ENCODE measurements at regions not wholly inside any gene's neighbourhood (a gene's known extent, or its start where the extent isn't known, plus 50 kb on each side); places are given as distances from the start of the nearest gene placed in this dataset.

DNA sequence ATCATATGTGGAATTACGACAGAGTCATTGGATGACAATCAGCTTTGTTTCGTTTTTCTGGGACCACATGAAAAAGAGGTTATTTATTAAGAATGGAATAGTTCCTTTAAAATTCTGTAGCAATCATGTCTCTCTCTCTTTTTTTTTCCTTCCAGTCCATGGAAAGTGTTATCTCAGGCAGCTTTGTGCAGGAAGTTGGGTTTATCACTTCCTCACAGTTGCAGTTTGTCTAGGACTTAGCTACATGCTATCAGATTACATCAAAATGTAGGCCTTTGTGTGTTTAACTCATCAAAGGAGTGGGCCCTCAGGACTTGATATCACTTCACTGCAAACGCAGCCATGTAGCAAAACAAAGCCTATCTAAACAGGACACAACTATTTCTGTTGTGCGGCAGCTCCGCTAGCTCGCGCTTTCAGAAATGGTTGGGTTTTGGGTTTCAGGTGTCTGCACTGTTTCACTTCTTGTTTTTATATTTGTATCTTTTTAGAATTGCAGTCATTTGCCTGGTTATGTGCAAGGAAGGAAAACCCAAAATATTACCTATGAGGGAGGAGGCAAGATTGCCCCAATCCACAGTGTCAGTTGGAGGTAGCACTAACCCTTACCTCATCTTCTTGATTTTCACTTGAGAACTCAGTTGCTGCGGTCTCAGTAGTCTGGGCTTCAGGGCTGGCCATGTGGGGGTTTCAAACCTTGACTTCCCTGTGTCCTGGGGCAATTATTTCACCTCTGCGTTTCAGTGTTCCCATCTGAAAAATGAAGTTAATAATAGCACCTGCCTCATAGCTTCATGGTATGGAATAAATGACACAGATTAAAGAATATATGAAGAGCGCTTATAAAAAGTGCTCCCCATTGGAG, 66.7 kb downstream of the HHEX start (continued):
- TF ChIP-seq POLR2AphosphoS5 (IDR thresholded peaks at IDR 0.05; ENCODE audit: control insufficient read depth, insufficient read depth, low read depth, low read length) (peak; percentile 96), ZBTB8A (IDR thresholded peaks at IDR 0.05; ENCODE audit: partially characterized antibody) (no peak), RFX1 (IDR thresholded peaks at IDR 0.05) (no peak), SRSF1 (IDR thresholded peaks at IDR 0.05; ENCODE audit: low read depth, low read length) (no peak), FUS (optimal IDR thresholded peaks at IDR 0.05; ENCODE audit: low read depth, low read length) (no peak), SNRNP70 (optimal IDR thresholded peaks at IDR 0.05; ENCODE audit: low read depth, low read length) (no peak), CREB1 (IDR thresholded peaks at IDR 0.05) (peak; percentile 80), CREB1 (CRISPR knock-in tag; IDR thresholded peaks at IDR 0.05) (no peak), ZNF584 (CRISPR knock-in tag; IDR thresholded peaks at IDR 0.05; ENCODE audit: low read depth) (peak; percentile 79), MCM7 (IDR thresholded peaks at IDR 0.05) (no peak), CHD4 (IDR thresholded peaks at IDR 0.05; ENCODE audit: insufficient read depth, insufficient replicate concordance, low read depth, low read length, poor library complexity, severe bottlenecking) (no peak), ETV5 (CRISPR knock-in tag; IDR thresholded peaks at IDR 0.05; ENCODE audit: low read depth) (peak; percentile 91), ETV1 (tag; conservative IDR thresholded peaks at IDR 0.05; ENCODE audit: low read depth) (peak; percentile 99), CBX3 (IDR thresholded peaks at IDR 0.05; ENCODE audit: borderline replicate concordance in 1 of 2, low read length in 2 of 2) (peak in 1 of 2 experiments; percentile 82; a peak in 2 of 3 replicates), PHTF2 (CRISPR knock-in tag; IDR thresholded peaks at IDR 0.05) (no peak), NFRKB (IDR thresholded peaks at IDR 0.05; ENCODE audit: low read depth) (peak; percentile 80; the same call in 1 of the 2 replicates), RUNX1 (IDR thresholded peaks at IDR 0.05; ENCODE audit: low read depth) (peak; percentile 75)
- TF ChIP-seq, protein P1, sequence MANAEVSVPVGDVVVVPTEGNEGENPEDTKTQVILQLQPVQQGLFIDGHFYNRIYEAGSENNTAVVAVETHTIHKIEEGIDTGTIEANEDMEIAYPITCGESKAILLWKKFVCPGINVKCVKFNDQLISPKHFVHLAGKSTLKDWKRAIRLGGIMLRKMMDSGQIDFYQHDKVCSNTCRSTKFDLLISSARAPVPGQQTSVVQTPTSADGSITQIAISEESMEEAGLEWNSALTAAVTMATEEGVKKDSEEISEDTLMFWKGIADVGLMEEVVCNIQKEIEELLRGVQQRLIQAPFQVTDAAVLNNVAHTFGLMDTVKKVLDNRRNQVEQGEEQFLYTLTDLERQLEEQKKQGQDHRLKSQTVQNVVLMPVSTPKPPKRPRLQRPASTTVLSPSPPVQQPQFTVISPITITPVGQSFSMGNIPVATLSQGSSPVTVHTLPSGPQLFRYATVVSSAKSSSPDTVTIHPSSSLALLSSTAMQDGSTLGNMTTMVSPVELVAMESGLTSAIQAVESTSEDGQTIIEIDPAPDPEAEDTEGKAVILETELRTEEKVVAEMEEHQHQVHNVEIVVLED (CRISPR knock-in tag; IDR thresholded peaks at IDR 0.05) = no peak
- TF ChIP-seq, protein P2, sequence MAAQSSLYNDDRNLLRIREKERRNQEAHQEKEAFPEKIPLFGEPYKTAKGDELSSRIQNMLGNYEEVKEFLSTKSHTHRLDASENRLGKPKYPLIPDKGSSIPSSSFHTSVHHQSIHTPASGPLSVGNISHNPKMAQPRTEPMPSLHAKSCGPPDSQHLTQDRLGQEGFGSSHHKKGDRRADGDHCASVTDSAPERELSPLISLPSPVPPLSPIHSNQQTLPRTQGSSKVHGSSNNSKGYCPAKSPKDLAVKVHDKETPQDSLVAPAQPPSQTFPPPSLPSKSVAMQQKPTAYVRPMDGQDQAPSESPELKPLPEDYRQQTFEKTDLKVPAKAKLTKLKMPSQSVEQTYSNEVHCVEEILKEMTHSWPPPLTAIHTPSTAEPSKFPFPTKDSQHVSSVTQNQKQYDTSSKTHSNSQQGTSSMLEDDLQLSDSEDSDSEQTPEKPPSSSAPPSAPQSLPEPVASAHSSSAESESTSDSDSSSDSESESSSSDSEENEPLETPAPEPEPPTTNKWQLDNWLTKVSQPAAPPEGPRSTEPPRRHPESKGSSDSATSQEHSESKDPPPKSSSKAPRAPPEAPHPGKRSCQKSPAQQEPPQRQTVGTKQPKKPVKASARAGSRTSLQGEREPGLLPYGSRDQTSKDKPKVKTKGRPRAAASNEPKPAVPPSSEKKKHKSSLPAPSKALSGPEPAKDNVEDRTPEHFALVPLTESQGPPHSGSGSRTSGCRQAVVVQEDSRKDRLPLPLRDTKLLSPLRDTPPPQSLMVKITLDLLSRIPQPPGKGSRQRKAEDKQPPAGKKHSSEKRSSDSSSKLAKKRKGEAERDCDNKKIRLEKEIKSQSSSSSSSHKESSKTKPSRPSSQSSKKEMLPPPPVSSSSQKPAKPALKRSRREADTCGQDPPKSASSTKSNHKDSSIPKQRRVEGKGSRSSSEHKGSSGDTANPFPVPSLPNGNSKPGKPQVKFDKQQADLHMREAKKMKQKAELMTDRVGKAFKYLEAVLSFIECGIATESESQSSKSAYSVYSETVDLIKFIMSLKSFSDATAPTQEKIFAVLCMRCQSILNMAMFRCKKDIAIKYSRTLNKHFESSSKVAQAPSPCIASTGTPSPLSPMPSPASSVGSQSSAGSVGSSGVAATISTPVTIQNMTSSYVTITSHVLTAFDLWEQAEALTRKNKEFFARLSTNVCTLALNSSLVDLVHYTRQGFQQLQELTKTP (IDR thresholded peaks at IDR 0.05; ENCODE audit: low read depth in 1 of 2, partially characterized antibody in 2 of 2) = peak; percentile 60 to 89
- TF ChIP-seq, protein P3, sequence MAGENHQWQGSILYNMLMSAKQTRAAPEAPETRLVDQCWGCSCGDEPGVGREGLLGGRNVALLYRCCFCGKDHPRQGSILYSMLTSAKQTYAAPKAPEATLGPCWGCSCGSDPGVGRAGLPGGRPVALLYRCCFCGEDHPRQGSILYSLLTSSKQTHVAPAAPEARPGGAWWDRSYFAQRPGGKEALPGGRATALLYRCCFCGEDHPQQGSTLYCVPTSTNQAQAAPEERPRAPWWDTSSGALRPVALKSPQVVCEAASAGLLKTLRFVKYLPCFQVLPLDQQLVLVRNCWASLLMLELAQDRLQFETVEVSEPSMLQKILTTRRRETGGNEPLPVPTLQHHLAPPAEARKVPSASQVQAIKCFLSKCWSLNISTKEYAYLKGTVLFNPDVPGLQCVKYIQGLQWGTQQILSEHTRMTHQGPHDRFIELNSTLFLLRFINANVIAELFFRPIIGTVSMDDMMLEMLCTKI (IDR thresholded peaks at IDR 0.05; ENCODE audit: partially characterized antibody) = no peak

All from K562 (cell line).